ENCODE measurements at regions not wholly inside any gene's neighbourhood (a gene's known extent, or its start where the extent isn't known, plus 50 kb on each side); places are given as distances from the start of the nearest gene placed in this dataset.

DNA sequence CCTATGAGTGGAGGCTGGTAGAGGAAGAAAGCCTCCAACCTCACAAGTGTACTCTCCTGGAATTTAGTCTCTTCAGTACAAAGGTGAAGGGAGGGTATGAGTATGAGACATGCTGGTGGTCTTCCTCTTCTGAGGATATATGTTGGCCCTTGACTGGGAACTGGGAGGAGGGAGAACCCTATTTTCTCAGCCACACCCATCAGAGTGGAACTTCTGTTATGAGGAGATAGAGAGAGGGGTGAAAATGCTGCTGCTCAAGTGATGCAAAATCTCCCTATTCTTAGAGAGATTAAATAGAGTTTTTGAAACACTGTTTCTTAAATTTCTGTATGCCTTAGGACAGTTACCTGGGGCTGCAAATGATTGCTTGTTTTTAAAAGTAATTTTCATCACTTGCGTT, 203.4 kb upstream of the PRR16 start:
- 0 out of 2 replicates have a peak overlapping the region, but pooled peaks have one; percentile 36 for H2AFZ ChIP-seq (ENCODE audit: low read depth, low read length)
- H3K9me3 ChIP-seq (replicated peaks; ENCODE audit: control insufficient read depth, insufficient read depth, low read depth, low read length) = no peaks in the 10 kb centered on the region; the same call in 1 of the 2 replicates
- no peak overlapping the region for H3K4me3 ChIP-seq
- H3K9me1 ChIP-seq (ENCODE audit: control insufficient read depth, insufficient read depth, low read length) = no peaks in the 10 kb centered on the region
- no peak overlapping the region for H3K27ac ChIP-seq (ENCODE audit: extremely low read depth, low read depth, low read length)
- no peaks in the 10 kb centered on the region for H3K36me3 ChIP-seq (ENCODE audit: control insufficient read depth, insufficient read depth, low read length)
- peak in 1 of 4 experiments; percentile 7 for DNase-seq (ENCODE audit: extremely low read depth in 1 of 4, low spot score in 3 of 4)
- no peak overlapping the region for H3K9ac ChIP-seq (ENCODE audit: insufficient read depth in 1 of 2, low read depth in 2 of 2, low read length in 2 of 2)
- no peaks in the 10 kb centered on the region for H3K27me3 ChIP-seq (ENCODE audit: control insufficient read depth in 2 of 2, insufficient read depth in 2 of 2, low read length in 2 of 2)
- WGBS (ENCODE audit: insufficient coverage, low coverage, missing lambda C conversion rate) = 6% methylated on average over 1 of the region's 1 CpG
- BruUV-seq (replicated peaks) = no TSS peak
- ATAC-seq = no peak
- H3K79me2 ChIP-seq (ENCODE audit: control insufficient read depth, insufficient read depth, low read length) = no peaks in the 10 kb centered on the region
- POLR2A ChIA-PET = no interaction called here
- H3K4me2 ChIP-seq (ENCODE audit: insufficient read depth, low read length) = no peak overlapping the region
- CTCF ChIA-PET (ENCODE audit: low intra/inter-chr PET ratio) = no interaction called here
- TF ChIP-seq SRSF9 (IDR thresholded peaks at IDR 0.05; ENCODE audit: borderline replicate concordance, low read depth, low read length) (no peak), ADNP (tag; IDR thresholded peaks at IDR 0.05) (no peak), NFRKB (IDR thresholded peaks at IDR 0.05; ENCODE audit: low read depth) (no peak), CCAR2 (IDR thresholded peaks at IDR 0.05; ENCODE audit: low read depth, low read length) (no peak), IFI16 (CRISPR knock-in tag; IDR thresholded peaks at IDR 0.05) (no peak), SREBF2 (CRISPR knock-in tag; IDR thresholded peaks at IDR 0.05) (no peak), ZNF311 (CRISPR knock-in tag; IDR thresholded peaks at IDR 0.05) (no peak), EP300 (IDR thresholded peaks at IDR 0.05; ENCODE audit: low read length) (no peak), GATA2 (CRISPR knock-in tag; IDR thresholded peaks at IDR 0.05) (no peak), PTTG1 (tag; IDR thresholded peaks at IDR 0.05; ENCODE audit: low read depth) (no peak), CC2D1A (IDR thresholded peaks at IDR 0.05) (no peak), HNRNPK (IDR thresholded peaks at IDR 0.05; ENCODE audit: low read depth, low read length, poor library complexity, severe bottlenecking) (no peak), ZBED1 (IDR thresholded peaks at IDR 0.05) (no peak), FOSL1 (tag; conservative IDR thresholded peaks at IDR 0.05) (no peak), ZNF354B (CRISPR knock-in tag; IDR thresholded peaks at IDR 0.05) (no peak), CBFA2T2 (conservative IDR thresholded peaks at IDR 0.05) (no peak)
- TF ChIP-seq, protein P1, sequence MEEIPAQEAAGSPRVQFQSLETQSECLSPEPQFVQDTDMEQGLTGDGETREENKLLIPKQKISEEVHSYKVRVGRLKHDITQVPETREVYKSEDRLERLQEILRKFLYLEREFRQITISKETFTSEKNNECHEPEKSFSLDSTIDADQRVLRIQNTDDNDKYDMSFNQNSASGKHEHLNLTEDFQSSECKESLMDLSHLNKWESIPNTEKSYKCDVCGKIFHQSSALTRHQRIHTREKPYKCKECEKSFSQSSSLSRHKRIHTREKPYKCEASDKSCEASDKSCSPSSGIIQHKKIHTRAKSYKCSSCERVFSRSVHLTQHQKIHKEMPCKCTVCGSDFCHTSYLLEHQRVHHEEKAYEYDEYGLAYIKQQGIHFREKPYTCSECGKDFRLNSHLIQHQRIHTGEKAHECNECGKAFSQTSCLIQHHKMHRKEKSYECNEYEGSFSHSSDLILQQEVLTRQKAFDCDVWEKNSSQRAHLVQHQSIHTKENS (CRISPR knock-in tag; IDR thresholded peaks at IDR 0.05) = no peak
- TF ChIP-seq, protein P2, sequence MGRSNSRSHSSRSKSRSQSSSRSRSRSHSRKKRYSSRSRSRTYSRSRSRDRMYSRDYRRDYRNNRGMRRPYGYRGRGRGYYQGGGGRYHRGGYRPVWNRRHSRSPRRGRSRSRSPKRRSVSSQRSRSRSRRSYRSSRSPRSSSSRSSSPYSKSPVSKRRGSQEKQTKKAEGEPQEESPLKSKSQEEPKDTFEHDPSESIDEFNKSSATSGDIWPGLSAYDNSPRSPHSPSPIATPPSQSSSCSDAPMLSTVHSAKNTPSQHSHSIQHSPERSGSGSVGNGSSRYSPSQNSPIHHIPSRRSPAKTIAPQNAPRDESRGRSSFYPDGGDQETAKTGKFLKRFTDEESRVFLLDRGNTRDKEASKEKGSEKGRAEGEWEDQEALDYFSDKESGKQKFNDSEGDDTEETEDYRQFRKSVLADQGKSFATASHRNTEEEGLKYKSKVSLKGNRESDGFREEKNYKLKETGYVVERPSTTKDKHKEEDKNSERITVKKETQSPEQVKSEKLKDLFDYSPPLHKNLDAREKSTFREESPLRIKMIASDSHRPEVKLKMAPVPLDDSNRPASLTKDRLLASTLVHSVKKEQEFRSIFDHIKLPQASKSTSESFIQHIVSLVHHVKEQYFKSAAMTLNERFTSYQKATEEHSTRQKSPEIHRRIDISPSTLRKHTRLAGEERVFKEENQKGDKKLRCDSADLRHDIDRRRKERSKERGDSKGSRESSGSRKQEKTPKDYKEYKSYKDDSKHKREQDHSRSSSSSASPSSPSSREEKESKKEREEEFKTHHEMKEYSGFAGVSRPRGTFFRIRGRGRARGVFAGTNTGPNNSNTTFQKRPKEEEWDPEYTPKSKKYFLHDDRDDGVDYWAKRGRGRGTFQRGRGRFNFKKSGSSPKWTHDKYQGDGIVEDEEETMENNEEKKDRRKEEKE (IDR thresholded peaks at IDR 0.05; ENCODE audit: borderline replicate concordance in 1 of 2, control insufficient read depth in 1 of 2, low read depth in 2 of 2, low read length in 1 of 2) = no peak
- no peaks in the 10 kb centered on the region for H4K20me1 ChIP-seq (replicated peaks; ENCODE audit: control insufficient read depth, insufficient read depth, low read length)
- H3K4me1 ChIP-seq (replicated peaks in 1 of 2; ENCODE audit: control insufficient read depth in 2 of 2, insufficient read depth in 2 of 2, low read length in 2 of 2) = no peaks in the 10 kb centered on the region
- intact Hi-C loops (cut with micrococcal nuclease) = no loop called here
- in situ Hi-C loops (cut with MboI) = no loop called here
- FAIRE-seq = no peak

Measured in K562 (cell line).